ENCODE measurements at regions not wholly inside any gene's neighbourhood (a gene's known extent, or its start where the extent isn't known, plus 50 kb on each side); places are given as distances from the start of the nearest gene placed in this dataset.

DNA sequence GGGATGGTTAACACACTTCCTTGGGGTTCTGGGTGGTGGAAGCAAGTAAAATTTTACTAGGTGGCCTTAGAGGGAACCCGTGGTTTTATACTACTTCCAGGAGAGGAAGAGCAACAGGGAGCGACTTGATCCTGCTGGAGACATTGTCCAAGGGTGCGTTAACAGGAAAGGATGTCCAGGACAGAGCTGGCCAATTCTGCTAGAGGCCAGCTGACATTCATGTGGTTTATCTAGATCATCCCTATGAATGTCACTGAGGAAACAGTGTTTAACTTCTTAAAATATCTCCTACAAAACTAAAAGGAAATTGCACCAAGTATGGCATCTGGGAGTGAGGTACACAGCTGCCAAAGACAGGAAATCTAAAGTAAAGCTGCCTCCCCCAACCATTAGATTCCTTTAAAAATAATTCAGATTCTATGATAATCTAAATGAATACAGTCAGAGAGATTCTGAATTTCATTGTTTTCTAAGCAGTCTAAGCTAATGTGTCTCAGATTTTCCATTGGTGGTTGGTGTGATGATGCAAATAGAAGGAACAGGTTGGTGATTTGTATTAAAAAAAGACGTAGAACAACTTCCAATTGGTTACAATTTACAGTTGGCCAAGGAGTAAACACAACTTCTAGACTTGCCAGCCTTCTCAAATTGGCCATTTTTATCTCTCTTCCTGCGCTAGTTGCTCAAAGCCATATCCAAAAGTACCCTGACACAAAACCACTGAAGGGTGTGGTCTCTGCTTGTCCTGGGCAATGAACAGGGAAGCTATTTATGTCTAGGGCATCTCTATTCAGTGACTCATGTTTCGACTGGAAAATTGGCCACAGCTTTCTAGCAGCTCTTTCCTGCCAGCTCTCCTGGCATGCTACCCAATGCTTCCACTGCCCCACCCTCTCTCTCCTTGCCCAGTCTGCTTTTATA, 574.7 kb upstream of the MEF2C start:
- BruUV-seq (replicated peaks): no TSS peak
- no peaks in the 10 kb centered on the region for H3K9me1 ChIP-seq (ENCODE audit: insufficient read depth, low read length)
- H3K36me3 ChIP-seq (ENCODE audit: control insufficient read depth, insufficient read depth, low read length): no peaks in the 10 kb centered on the region
- no peak overlapping the region for H3K27ac ChIP-seq (ENCODE audit: insufficient read depth, low read length)
- POLR2A ChIA-PET (ENCODE audit: unreplicated experiment): no interaction called here
- H2BK5ac ChIP-seq (ENCODE audit: low read depth, low read length, poor library complexity, severe bottlenecking): no peak overlapping the region
- no peak overlapping the region for H3K4me2 ChIP-seq (ENCODE audit: low read depth, low read length)
- intact Hi-C loops (cut with micrococcal nuclease) (no loop called here), in situ Hi-C loops (cut with MboI; ENCODE audit: low sequenced_read_pairs) (no loop called here), dilution Hi-C loops (cut with HindIII; ENCODE audit: low sequenced_read_pairs, unreplicated experiment) (no loop called here)
- CTCF ChIA-PET: interaction anchor here (0.6 to 0.8 kb wide), 2 partner anchors 19 to 125 kb away, joined by 3 to 4 read pairs; no protein-coding TSS in a partner anchor
- no peak overlapping the region for H4K91ac ChIP-seq (ENCODE audit: insufficient read depth, low read depth, low read length)
- no peak for DNase-seq
- no peak overlapping the region for H3K4ac ChIP-seq (ENCODE audit: low read depth, low read length)
- no peak overlapping the region for H3K9ac ChIP-seq (ENCODE audit: low read depth, low read length)
- H3K14ac ChIP-seq (replicated peaks; ENCODE audit: low read depth, low read length): no peak overlapping the region
- H3K79me1 ChIP-seq (ENCODE audit: low read depth in 1 of 2, low read length in 2 of 2): no peaks in the 10 kb centered on the region
- no peaks in the 10 kb centered on the region for H3K27me3 ChIP-seq (ENCODE audit: control insufficient read depth, insufficient read depth, low read length)
- H3K4me3 ChIP-seq (ENCODE audit: insufficient read depth, low read depth, low read length): no peak overlapping the region
- no peak overlapping the region for H3K18ac ChIP-seq (ENCODE audit: low read depth, low read length)
- H3K23ac ChIP-seq (ENCODE audit: low read depth, low read length): no peak overlapping the region
- ATAC-seq (ENCODE audit: low read depth): no peak
- 38% methylated on average over 2 of the region's 6 CpGs; no CpG with 5 or more reads in 1 of the 2 experiments for WGBS, 2 experiments (ENCODE audit: extremely low coverage in 2 of 2, insufficient read length in 1 of 2)
- H3K4me1 ChIP-seq (ENCODE audit: control insufficient read depth, insufficient read depth, low read length): no peaks in the 10 kb centered on the region
- H2BK15ac ChIP-seq (ENCODE audit: low read depth, low read length): no peak overlapping the region
- H3K9me3 ChIP-seq (ENCODE audit: control insufficient read depth, insufficient read depth, low read length): no peaks in the 10 kb centered on the region
- no peak overlapping the region for H2BK20ac ChIP-seq (ENCODE audit: low read depth, low read length)
- no peak overlapping the region for H2AK9ac ChIP-seq (replicated peaks; ENCODE audit: low read depth, low read length, poor library complexity)
- H2BK120ac ChIP-seq (ENCODE audit: low read depth, low read length): no peak overlapping the region
- H2AFZ ChIP-seq (replicated peaks; ENCODE audit: low read length, poor library complexity): no peak overlapping the region
- H4K5ac ChIP-seq (ENCODE audit: low read depth, low read length): no peak overlapping the region
- no peak overlapping the region for H2AK5ac ChIP-seq (ENCODE audit: low read depth, low read length)
- no peaks in the 10 kb centered on the region for H4K20me1 ChIP-seq (ENCODE audit: insufficient read depth, low read length)
- no peak overlapping the region for H4K8ac ChIP-seq (ENCODE audit: low read depth in 2 of 2, low read length in 2 of 2)
- H3K56ac ChIP-seq (ENCODE audit: extremely low read depth, insufficient read depth, low read length): no peak overlapping the region
- no peak for TF ChIP-seq MAZ (IDR thresholded peaks at IDR 0.05; ENCODE audit: borderline replicate concordance, low read depth, low read length)
- no peak for TF ChIP-seq POLR2A (IDR thresholded peaks at IDR 0.05; ENCODE audit: low read depth, low read length)
- no peak for TF ChIP-seq NFE2L2 (IDR thresholded peaks at IDR 0.05; ENCODE audit: low read depth, low read length)
- no peak for TF ChIP-seq MAFK (IDR thresholded peaks at IDR 0.05; ENCODE audit: low read depth, low read length)
- TF ChIP-seq, protein P1, sequence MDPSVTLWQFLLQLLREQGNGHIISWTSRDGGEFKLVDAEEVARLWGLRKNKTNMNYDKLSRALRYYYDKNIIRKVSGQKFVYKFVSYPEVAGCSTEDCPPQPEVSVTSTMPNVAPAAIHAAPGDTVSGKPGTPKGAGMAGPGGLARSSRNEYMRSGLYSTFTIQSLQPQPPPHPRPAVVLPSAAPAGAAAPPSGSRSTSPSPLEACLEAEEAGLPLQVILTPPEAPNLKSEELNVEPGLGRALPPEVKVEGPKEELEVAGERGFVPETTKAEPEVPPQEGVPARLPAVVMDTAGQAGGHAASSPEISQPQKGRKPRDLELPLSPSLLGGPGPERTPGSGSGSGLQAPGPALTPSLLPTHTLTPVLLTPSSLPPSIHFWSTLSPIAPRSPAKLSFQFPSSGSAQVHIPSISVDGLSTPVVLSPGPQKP (IDR thresholded peaks at IDR 0.05; ENCODE audit: borderline replicate concordance, low read depth, low read length): no peak
- TF ChIP-seq SMC3 (IDR thresholded peaks at IDR 0.05; ENCODE audit: low read depth, low read length): no peak
- TF ChIP-seq, protein P2, sequence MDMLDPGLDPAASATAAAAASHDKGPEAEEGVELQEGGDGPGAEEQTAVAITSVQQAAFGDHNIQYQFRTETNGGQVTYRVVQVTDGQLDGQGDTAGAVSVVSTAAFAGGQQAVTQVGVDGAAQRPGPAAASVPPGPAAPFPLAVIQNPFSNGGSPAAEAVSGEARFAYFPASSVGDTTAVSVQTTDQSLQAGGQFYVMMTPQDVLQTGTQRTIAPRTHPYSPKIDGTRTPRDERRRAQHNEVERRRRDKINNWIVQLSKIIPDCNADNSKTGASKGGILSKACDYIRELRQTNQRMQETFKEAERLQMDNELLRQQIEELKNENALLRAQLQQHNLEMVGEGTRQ (IDR thresholded peaks at IDR 0.05; ENCODE audit: low read depth, low read length): no peak
- no peak for TF ChIP-seq FOS (IDR thresholded peaks at IDR 0.05; ENCODE audit: low read depth, low read length)
- no peak for TF ChIP-seq RAD21 (IDR thresholded peaks at IDR 0.05; ENCODE audit: low read length)
- no peak for TF ChIP-seq RFX5 (IDR thresholded peaks at IDR 0.05; ENCODE audit: low read depth, low read length)
- no peak for TF ChIP-seq CEBPB (IDR thresholded peaks at IDR 0.05; ENCODE audit: low read depth, low read length)
- TF ChIP-seq, protein P3, sequence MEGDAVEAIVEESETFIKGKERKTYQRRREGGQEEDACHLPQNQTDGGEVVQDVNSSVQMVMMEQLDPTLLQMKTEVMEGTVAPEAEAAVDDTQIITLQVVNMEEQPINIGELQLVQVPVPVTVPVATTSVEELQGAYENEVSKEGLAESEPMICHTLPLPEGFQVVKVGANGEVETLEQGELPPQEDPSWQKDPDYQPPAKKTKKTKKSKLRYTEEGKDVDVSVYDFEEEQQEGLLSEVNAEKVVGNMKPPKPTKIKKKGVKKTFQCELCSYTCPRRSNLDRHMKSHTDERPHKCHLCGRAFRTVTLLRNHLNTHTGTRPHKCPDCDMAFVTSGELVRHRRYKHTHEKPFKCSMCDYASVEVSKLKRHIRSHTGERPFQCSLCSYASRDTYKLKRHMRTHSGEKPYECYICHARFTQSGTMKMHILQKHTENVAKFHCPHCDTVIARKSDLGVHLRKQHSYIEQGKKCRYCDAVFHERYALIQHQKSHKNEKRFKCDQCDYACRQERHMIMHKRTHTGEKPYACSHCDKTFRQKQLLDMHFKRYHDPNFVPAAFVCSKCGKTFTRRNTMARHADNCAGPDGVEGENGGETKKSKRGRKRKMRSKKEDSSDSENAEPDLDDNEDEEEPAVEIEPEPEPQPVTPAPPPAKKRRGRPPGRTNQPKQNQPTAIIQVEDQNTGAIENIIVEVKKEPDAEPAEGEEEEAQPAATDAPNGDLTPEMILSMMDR (conservative IDR thresholded peaks at IDR 0.05; ENCODE audit: low read depth, low read length): no peak
- TF ChIP-seq BHLHE40 (IDR thresholded peaks at IDR 0.05; ENCODE audit: low read depth, low read length): no peak
- TF ChIP-seq RCOR1 (IDR thresholded peaks at IDR 0.05; ENCODE audit: insufficient replicate concordance, low read length): no peak
- no peak for TF ChIP-seq CHD1 (IDR thresholded peaks at IDR 0.05; ENCODE audit: low read depth, low read length)
